ENCODE measurements at regions not wholly inside any gene's neighbourhood (a gene's known extent, or its start where the extent isn't known, plus 50 kb on each side); places are given as distances from the start of the nearest gene placed in this dataset.

- H3K27me3 Mint-ChIP-seq (ENCODE audit: insufficient read depth, low read depth, poor library complexity), result peaks cover 5% of the 10 kb centered on the region
- no peak for TF ChIP-seq ETS1 (IDR thresholded peaks at IDR 0.05)
- peak; percentile 37; a peak in 3 of 4 replicates for TF ChIP-seq CTCF (conservative IDR thresholded peaks at IDR 0.05; ENCODE audit: low read depth in 2 of 2)
- no peak for TF ChIP-seq REST (IDR thresholded peaks at IDR 0.05; ENCODE audit: unreplicated experiment)
- no peak for TF ChIP-seq ZNF114 (CRISPR knock-in tag; IDR thresholded peaks at IDR 0.05)
- no peak for TF ChIP-seq STAT1 (IDR thresholded peaks at IDR 0.05; ENCODE audit: unreplicated experiment)
- no peak for TF ChIP-seq EZH2phosphoT487 (IDR thresholded peaks at IDR 0.05; ENCODE audit: unreplicated experiment)
- no peak overlapping the region for H3K4me3 Mint-ChIP-seq
- peaks cover 20% of the 10 kb centered on the region for H3K4me1 Mint-ChIP-seq
- ATAC-seq, result no peak
- Histone ChIP-seq H3K4me1 (ENCODE audit: insufficient read depth) (peaks cover 7% of the 10 kb centered on the region), H3K4me3 (no peak overlapping the region), H3K79me2 (replicated peaks; ENCODE audit: insufficient read depth) (no peaks in the 10 kb centered on the region), H3K27me3 (ENCODE audit: insufficient read depth) (no peaks in the 10 kb centered on the region), H3F3A (replicated peaks; ENCODE audit: low read depth) (no peaks in the 10 kb centered on the region), H2AFZ (no peak overlapping the region), H3K4me2 (no peak overlapping the region), H3K36me3 (ENCODE audit: insufficient read depth) (no peaks in the 10 kb centered on the region; the same call in 1 of the 2 replicates), H4K20me1 (replicated peaks; ENCODE audit: insufficient read depth) (no peaks in the 10 kb centered on the region), H3K27ac (ENCODE audit: low read depth) (no peak overlapping the region), H3K9me2 (ENCODE audit: insufficient read depth) (peaks cover 5% of the 10 kb centered on the region; the same call in 1 of the 2 replicates)
- no peak overlapping the region for H3K27ac Mint-ChIP-seq
- H3K36me3 Mint-ChIP-seq (ENCODE audit: low read depth), result peaks cover 32% of the 10 kb centered on the region
- no peak for DNase-seq (ENCODE audit: low spot score)
- H3K9me3 Mint-ChIP-seq, result peaks cover 27% of the 10 kb centered on the region
Measured at GRCh38 chr3:30263925-30264313, 342.5 kb upstream of the TGFBR2 start.

- ATAC-seq (no peak), DNase-seq (ENCODE audit: low spot score) (no peak)
- Histone ChIP-seq H2AFZ (peak overlapping the region; percentile 63; the same call in 1 of the 2 replicates), H3K27me3 (ENCODE audit: insufficient read depth) (no peaks in the 10 kb centered on the region), H3K4me2 (no peak overlapping the region), H3K9me2 (ENCODE audit: insufficient read depth) (no peaks in the 10 kb centered on the region), H3K4me1 (ENCODE audit: insufficient read depth) (no peaks in the 10 kb centered on the region), H3F3A (replicated peaks; ENCODE audit: low read depth) (no peaks in the 10 kb centered on the region), H3K36me3 (ENCODE audit: insufficient read depth) (no peaks in the 10 kb centered on the region; the same call in 1 of the 2 replicates), H3K27ac (ENCODE audit: low read depth) (no peak overlapping the region), H4K20me1 (replicated peaks; ENCODE audit: insufficient read depth) (no peaks in the 10 kb centered on the region), H3K4me3 (no peak overlapping the region), H3K79me2 (replicated peaks; ENCODE audit: insufficient read depth) (no peaks in the 10 kb centered on the region)
- no peak overlapping the region for H3K27ac Mint-ChIP-seq
- peaks cover 5% of the 10 kb centered on the region for H3K27me3 Mint-ChIP-seq (ENCODE audit: insufficient read depth, low read depth, poor library complexity)
- peaks cover 25% of the 10 kb centered on the region for H3K9me3 Mint-ChIP-seq
- peaks cover 2% of the 10 kb centered on the region; the same call in 2 of the 3 replicates for H3K4me1 Mint-ChIP-seq
- H3K36me3 Mint-ChIP-seq (ENCODE audit: low read depth), result peaks cover 18% of the 10 kb centered on the region
- no peak overlapping the region for H3K4me3 Mint-ChIP-seq
- no peak for TF ChIP-seq NANOG (IDR thresholded peaks at IDR 0.05; ENCODE audit: borderline replicate concordance)
- no peak for TF ChIP-seq ZNF331 (CRISPR knock-in tag; IDR thresholded peaks at IDR 0.05; ENCODE audit: low read depth)
- TF ChIP-seq CREB1 (CRISPR knock-in tag; IDR thresholded peaks at IDR 0.05; ENCODE audit: low read depth), result no peak
- TF ChIP-seq STAT1 (IDR thresholded peaks at IDR 0.05; ENCODE audit: unreplicated experiment), result no peak
- no peak for TF ChIP-seq EZH2 (IDR thresholded peaks at IDR 0.05; ENCODE audit: low read depth, unreplicated experiment)
- no peak for TF ChIP-seq REST (IDR thresholded peaks at IDR 0.05; ENCODE audit: unreplicated experiment)
- no peak for TF ChIP-seq POLR2AphosphoS5 (IDR thresholded peaks at IDR 0.05; ENCODE audit: low read depth)
- no peak for TF ChIP-seq CTCF (conservative IDR thresholded peaks at IDR 0.05; ENCODE audit: low read depth in 2 of 2)
- no peak for TF ChIP-seq JUNB (IDR thresholded peaks at IDR 0.05; ENCODE audit: unreplicated experiment)
Measured at GRCh38 chr3:30266524-30266923, 339.9 kb upstream of the TGFBR2 start.

Data from GM23338 (cell line).